GM21526 (cell line): ENCODE measurements at regions not wholly inside any gene's neighbourhood (a gene's known extent, or its start where the extent isn't known, plus 50 kb on each side); places are given as distances from the start of the nearest gene placed in this dataset.

Experiments used
- ATAC-seq: cut with Tn5 transposase; IDR thresholded peaks from one replicate; pipeline ENCODE4 v1.9.1; 2021; ENCODE audit warnings: moderate library complexity; ENCODE audit not compliant: unreplicated experiment, low FRiP score

- ATAC-seq: no peak
Observed at GRCh38 chr4:123786163-123786915, 389.7 kb downstream of the SPRY1 start.

- no peak for ATAC-seq
Observed at GRCh38 chr4:123786920-123787319, 390.3 kb downstream of the SPRY1 start.

GRCh38 chr4:123787512-123788080 is 391.0 kb downstream of the SPRY1 start:
- no peak for ATAC-seq

- ATAC-seq: no peak
Observed at GRCh38 chr4:123788577-123788976, 392.0 kb downstream of the SPRY1 start.

- no peak for ATAC-seq
Observed at GRCh38 chr4:123790681-123791080, 394.1 kb downstream of the SPRY1 start.

GRCh38 chr4:123802082-123802645 is 405.6 kb downstream of the SPRY1 start:
- ATAC-seq: no peak

GRCh38 chr4:123802933-123803332 is 406.3 kb downstream of the SPRY1 start:
- ATAC-seq: no peak

- ATAC-seq: no peak
Observed at GRCh38 chr4:123804196-123804721, 407.7 kb downstream of the SPRY1 start.

GRCh38 chr4:123806056-123806455 is 409.5 kb downstream of the SPRY1 start:
- no peak for ATAC-seq

GRCh38 chr4:123807187-123807586 is 410.6 kb downstream of the SPRY1 start:
- no peak for ATAC-seq

GRCh38 chr4:123807866-123808265 is 411.3 kb downstream of the SPRY1 start:
- no peak for ATAC-seq

- ATAC-seq: no peak
Observed at GRCh38 chr4:123809864-123810263, 413.3 kb downstream of the SPRY1 start.

GRCh38 chr4:123812066-123812390 is 415.4 kb downstream of the SPRY1 start:
- no peak for ATAC-seq

GRCh38 chr4:123813901-123814300 is 417.3 kb downstream of the SPRY1 start:
- no peak for ATAC-seq

- ATAC-seq: no peak
Observed at GRCh38 chr4:123816462-123816861, 419.9 kb downstream of the SPRY1 start.

GRCh38 chr4:123817025-123817688 is 420.6 kb downstream of the SPRY1 start:
- no peak for ATAC-seq

GRCh38 chr4:123819362-123820035 is 422.9 kb downstream of the SPRY1 start:
- no peak for ATAC-seq

GRCh38 chr4:123821861-123822260 is 425.3 kb downstream of the SPRY1 start:
- no peak for ATAC-seq

GRCh38 chr4:123822353-123822752 is 425.8 kb downstream of the SPRY1 start:
- no peak for ATAC-seq

- ATAC-seq: no peak
Observed at GRCh38 chr4:123823244-123823643, 426.6 kb downstream of the SPRY1 start.

- no peak for ATAC-seq
Observed at GRCh38 chr4:123824524-123824923, 427.9 kb downstream of the SPRY1 start.
